ENCODE measurements at regions not wholly inside any gene's neighbourhood (a gene's known extent, or its start where the extent isn't known, plus 50 kb on each side); places are given as distances from the start of the nearest gene placed in this dataset.

DNA sequence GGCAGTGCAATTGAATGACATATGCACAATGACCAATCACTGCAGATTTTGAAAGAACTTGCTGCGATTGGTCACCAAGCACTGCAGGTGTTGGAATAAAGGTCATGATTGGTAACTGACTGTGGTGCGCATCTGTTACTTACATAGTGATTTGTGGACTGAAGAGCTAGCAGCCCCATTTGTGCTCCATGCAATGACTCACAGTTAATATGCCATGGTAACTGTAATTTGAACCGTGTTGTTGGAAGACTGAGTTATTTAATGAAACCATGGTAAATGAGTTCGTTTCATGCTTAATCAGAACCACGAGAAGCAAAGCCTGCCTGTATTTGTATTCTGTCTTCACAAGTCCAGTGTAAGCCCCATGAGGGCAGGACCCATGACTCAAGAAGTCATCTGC is 220.5 kb downstream of the TJP1 start:
- no peak for DNase-seq

DNA sequence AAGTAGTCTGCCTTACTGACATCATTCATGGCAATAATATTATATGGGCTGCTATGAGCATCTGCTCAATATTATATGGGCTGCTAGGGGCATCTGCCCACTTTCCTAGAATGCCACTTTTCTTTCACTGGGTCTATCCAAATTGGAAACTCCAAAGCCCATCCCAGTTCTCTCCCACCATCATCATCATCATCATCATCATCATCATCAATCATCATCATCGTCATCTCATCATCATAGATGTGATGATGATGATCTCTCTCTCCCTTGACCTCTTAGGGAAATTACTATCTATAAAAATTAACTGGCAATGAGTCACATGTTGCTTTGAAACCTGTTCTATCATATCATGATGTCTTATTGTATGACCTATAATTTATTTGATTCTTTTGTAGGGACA is 222.0 kb downstream of the TJP1 start:
- no peak for DNase-seq

DNA sequence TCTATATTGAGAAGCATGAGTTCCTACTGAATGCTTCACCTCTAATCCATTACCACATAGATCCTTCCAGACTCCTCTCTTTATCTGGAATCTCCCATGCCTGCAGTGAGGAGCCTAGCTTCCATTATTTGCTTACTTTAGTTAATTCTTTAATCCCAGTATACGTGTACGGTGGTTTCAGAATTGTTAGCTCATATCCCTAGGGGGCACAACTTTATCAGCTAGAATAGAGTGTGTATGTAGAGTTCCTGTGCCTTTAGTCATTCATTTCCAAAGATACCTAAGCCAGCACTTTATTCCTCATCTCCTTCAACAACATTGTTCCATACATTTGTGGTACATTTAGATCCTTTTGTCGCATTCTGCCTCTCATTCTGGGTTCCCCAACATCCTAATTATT is 226.0 kb downstream of the TJP1 start:
- DNase-seq = no peak

DNA sequence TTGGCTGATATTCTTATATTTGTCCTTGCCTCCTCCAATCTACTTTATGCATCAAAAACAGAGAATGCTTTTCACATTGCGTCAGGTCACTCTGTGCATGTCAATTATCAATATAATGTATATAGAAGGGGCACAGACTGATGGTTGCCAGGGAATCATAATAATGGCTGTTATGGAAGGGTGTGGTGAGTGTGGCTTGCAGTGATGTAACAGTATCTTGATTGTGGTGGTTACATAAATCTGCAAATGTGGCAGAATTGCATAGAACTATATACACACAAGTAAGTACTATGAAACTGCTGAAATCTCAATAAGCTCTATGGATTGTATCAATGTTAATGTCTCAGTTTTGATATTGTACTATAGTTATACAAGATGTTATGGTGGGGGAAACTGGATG is 228.6 kb downstream of the TJP1 start:
- no peak for DNase-seq

DNA sequence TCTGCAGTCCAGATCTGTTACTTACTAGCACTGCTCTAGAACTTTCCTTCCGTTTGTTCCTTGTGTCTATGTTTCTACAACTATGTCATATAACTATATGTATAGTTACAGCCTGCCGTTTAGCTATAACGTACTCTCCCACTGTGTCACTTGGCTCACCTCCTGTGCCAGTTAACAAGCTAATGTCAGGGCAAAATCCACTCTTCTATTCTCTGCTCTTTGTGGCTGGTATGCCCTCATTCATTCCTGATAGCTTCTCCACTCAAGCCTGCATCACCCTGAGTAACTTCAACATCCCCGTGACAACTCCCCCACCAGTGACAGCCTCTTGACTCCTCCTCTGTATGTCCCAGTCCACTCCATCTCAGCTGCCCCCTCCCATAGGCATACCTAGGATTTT is 229.2 kb downstream of the TJP1 start:
- no peak for DNase-seq

DNA sequence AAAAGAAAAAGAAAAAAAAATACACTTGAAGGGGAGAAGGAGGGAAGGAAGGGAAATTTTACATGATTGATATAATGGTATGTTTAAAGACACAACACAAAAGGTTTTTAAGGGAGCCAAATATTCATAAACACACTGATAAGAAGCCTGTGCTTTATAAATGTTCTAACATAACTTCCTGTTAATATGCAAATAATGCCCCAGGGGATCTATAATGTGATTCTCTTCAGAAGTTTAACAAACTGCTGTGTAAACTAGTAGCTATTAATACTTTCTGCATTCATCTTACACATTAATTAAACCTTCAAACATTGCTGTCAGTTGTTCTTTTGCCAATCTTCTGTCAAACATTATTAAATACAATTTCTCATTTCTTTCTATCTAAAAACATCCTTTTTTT is 231.6 kb downstream of the TJP1 start:
- no peak for DNase-seq

DNA sequence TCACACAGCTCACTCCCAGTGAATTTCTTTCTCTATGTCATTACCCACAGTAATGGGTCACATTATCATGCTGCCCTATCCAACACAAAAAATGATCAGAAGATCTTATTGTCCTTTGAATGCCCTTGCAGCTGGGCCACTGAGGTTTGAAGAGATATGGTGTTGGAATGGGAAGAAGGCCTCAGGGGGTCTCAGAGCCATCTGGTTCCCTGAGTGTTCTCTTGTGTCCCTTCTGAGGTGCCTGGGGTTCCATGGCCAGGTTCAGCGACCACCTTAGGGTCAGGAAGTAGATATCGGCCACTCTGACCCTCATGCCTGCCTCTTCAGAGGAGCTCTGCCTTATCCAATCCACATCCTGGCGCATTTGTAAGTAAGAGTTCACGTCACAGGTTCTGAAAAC is 232.3 kb downstream of the TJP1 start:
- DNase-seq = no peak

DNA sequence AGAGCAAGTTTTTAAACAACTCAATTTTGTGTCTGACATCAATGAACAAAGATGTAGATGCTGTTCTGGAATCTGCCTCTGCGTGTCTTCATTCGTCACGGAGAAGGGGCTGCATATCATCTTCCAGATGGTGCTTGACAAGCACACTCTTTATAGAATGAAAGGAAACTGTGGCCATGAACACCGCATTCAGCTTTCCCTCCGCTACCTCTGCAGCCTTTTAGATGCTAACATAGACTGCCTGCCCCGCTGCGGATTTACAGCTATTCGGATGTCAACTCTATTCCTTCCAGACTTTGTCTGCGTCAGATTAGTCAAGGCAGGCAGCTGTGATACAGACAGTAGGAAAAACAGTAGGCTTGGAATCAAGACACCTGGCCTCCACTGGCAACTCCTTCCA is 232.9 kb downstream of the TJP1 start:
- no peak for DNase-seq

DNA sequence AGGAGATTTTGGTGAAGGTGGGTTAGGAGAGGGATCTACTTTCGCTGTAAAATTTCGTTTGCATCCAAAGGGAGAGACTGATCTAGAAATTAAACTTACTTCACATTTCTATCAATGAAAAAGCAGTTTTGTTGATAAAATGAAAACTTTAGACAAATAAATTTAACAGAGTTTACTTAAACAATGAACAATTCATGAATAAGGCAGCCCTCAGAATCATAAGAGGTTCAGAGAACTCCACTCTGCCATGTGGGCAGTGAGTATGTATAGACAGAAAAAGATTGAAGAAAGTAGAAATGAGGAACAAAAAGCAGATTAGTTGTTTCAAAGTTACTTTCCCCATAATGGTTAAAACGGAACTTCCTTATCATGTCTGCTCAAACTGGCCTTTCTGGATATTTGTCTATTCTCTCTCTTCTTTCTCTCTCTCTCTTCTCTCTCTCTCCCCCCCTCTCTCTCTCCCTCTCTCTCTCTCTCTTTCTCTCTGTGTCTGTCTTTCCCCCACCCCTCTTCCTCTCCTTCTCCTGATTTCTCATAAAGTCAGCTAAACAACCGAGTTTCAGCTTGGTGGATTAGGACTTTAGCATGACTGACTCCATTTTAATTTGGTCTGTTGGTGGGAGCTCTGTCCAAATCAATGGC is 248.9 kb downstream of the TJP1 start:
- DNase-seq = no peak

DNA sequence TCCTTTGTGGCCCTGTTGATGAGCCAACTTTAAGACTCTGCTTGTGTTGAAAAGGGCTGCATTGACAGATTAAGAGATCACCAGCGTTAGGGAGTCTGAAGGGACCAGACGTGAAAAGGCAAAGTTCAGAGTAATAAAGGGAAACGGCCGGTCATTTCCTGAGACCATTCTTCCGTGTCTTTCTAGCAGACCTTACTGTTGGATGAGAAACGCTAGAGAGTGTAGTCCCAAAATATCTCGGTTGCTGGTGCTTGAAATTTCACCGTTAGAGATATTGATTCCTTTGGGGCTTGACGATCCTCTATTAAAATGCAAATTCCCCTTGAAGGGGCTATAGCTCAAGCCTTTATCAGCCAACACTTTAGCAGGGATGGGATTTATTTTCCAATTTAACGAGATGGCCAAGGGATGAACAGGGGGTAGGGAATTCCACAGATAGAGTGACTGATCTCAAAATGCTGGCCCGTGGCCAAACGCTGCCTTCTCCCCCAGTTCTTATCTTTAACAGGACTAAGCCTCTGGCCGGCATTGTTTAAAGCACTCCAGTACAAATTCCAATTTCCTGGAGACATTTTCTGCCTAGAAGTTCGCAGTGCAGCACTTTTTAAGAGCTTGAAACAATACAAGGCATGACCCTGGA is 250.4 kb downstream of the TJP1 start:
- no peak for DNase-seq

DNA sequence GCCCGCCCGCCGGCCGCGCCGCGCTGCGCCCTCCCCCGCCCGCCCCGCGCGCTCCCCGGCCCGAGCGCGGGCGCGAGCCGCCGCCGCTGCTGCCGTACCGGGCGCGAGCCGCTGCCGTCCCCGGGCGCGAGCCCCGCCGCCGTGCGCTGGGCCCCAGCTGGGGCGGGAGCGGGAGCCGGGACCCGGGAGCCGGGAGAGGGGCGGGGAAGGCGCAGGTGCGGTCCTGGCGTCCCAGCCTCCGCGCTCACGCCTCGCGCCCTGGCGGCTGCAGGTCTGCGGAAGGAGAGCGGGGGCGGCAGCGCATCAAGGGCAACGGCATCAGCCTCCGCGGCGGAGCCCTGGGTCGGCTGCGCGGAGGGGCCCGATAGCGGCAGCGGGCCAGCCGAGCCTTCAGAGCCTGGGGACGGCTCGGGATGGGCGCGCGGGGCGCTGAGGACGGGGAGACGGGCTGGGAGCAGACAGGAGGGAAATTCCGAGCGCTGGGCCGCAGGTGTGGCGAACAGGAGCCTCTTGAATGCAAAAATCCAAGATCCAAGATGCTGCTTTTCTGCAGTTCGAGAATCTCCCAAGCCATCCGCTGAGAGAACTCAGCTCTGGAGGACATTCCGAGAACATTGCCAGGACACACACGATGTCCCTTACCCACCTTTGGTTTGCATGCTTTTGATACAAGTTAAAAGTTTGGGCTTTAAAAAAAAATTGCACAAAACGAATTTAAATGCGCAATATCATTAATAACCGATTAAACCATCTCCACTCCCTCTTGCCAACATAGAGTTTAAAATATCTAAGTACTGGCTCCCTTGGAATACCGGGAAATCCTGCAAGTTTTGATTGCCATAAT is 251.1 kb downstream of the TJP1 start:
- DNase-seq = peak; percentile 23

DNA sequence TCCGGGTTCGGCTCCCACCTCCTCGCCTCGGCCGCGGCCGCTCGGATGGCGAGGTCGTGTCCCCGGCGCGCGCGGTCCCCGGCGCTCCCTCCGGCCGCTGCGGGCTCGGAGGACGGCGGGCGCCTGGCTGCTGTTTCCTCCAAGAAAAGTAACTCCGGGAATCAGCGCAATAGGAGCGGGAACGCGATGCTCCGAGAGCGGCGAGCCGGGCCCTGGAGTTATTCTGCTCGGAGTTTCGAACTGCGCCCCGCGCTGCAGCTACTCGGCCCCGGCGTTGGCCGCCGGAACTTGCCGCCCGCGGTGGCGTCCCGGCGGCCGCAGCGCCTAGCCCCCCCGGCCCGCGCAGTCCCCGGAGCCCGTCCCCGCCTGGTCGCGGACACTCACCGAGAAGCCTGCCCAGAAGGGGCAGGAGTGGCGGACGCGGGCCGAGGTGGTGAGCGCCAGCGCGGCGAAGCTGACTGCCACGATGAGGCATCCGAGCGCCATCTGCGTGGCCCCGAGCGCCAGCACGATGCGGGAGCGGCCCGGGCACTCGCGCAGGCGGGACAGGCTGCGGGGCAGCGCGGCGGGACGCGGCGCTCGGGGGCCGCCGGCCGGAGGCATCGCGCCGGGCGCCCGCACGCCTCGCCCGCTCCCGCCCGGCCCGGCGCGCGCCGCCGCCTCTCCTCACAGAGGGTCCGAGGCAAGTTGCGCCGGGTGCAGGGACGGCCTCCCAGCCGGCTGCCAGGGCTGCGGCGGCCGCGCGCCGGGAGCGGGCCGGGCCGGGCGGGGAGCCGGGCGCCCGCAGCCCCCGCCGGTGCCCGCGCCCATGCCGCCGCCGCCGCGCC is 251.9 kb downstream of the TJP1 start:
- no peak for DNase-seq

DNA sequence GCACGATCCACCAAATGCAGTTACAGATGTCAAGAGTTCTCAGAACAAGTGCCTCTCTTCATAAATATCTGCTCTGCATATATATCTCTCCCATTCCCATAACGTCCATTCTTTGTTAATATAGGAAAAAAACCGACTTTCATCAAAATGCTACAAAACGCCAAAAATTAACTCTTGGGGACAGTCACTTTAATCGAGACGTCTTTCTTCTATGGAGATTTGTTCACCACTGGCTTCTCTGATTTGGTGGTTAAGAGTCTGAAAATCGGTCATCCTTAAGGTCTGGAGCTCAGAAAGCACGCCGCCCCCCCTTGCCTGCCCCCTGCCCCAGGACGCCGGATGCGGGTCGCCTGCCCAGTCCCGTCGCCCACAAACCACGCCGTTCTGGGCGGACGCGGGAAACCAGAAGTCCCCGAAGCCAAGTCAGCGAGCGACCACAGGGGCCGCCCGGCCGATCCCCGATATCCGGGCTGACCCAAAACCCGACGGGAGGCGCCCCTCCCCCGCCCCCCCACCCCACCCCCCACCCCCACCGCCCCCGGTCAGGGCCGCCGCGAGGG is 252.7 kb downstream of the TJP1 start:
- no peak for DNase-seq

DNA sequence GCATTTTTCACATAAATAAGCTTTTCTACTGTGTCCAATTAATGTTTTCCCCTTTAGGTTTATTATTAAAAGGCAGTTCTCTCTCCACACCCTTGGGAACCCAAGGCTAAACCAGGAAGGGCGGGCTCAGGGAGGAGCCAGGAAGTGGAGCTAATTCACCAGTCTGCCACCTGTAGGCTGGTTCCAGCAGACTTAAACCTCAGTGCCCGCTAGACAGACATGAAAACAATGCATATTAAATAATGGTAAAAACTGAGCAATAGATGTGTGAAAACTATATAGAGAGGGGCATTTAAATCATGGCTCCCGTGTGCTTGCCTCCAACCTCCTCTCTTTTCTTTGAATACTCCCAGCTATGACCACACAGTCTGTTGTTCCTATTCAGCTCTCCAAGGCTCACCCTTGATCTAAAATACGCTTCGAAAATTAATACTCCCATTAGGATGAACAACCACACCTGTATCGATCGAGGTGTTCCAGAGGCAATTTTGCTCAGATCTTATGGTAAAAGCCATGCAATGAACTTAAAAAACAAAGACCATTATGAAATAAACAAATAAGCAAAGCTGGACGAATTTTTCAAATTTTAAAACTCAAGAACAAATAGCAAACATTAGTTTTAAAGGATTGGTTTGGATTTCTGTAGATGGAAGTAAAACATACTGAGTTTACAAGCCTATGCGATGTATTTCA is 253.3 kb downstream of the TJP1 start:
- DNase-seq = no peak

DNA sequence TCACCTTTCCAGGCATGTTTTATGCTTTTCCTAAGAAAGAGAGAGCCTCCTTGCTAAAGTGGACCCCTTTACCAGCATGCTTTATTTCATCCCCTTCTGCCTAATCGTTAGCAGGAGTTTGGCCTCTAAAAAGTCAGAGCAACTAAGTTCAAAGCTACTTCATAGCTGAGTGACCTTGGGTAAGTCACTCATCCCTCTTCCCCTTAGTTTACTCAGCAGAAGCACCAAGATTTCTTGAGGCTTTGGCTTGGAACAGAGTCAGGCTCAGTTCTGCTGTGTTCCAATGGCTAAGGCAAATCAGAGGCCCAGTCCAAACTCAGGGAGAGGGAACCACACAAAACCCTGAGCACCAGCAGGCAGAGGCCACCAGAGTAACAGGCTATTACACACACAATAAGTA is 254.9 kb downstream of the TJP1 start:
- no peak for DNase-seq

DNA sequence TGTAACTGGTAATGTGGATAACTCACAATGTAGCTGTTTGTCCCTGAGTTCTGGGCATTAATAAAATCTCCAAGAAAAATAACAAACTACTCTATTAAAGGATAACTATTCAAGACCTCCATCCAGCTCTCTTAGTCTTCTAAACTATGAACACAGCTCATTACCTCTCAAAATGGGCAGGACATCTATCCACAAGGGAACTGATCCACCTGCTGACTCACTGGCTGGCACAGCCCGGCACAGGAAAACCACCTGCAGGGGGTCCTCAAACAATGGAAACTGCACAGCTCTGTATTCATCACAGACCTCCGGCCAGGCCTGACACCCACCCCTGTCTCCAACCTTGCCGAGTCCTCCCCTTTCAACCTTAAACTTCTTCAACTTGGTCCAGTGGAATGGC is 255.4 kb downstream of the TJP1 start:
- no peak for DNase-seq

DNA sequence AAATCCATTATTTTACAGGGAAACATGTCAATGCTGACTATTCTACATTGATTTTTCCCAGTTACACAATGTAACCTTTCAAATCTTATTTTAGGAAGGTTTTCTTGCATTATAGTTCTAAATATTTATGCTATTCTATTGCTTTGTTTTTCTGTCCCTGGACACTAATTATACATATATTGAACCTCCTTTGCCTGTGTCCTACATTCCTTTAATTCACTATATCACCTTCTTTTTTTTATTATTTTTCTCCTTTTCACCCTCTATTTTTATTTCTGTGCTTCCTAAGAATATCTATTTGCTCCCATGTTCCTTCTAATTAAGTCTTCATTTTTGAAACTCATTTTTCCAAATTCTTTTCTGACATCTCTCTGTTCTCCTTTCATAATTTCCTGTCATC is 259.2 kb downstream of the TJP1 start:
- no peak for DNase-seq

DNA sequence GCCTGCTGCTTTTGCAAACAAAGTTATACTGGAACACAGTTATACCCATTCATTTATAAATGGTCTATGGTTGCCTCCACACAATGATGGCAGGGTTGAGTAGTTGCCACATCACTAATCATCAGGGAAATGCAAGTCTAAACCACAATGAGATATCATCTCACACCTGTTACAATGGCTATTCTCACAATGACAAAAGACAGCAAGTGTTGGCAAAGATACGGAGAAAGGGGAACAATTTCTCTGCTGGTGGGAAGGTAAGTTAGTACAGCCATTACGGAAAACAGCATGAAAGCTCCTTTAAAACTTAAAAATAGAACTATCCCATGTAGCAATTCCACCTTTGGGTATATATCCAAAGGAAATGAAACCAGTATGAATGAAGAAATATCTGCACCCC is 261.4 kb downstream of the TJP1 start:
- DNase-seq = no peak

DNA sequence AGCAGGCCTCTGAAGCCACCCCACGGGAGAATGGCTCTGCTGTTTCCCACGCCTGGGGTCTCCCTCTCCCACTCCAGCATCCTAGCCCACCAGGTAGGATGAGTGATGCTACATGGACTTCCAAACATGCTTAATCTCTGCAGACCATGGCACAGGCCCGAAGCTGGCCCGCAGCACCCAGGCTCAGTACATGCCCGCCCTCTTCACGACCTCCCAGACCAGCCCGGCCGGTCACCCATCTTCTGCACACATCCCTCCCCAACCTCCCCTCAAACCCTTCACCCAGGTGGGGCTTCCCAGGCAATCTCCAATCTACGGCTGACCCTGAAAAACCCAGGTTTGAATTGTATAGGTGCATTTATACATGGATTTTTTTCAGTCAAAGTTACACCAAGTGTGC is 264.0 kb downstream of the TJP1 start:
- no peak for DNase-seq

DNA sequence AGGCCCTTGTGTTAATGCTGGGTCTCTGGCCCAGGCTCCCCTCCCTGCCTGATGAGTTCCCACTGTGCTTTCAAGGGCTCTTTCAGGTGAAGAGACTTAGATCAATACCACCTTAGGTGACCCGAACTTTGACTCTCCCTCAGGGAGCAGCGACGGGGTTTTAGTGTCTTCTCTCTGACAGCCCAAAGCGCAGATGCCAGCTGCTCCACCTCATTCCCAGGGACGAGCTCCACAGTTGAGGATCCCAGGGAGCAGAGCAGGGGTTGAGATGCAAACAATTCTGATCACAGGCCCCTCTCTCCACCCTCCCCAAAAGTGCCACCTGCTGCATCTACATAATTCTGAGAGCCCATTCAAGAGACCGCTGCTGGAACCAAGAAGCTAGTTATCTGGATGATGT is 265.1 kb downstream of the TJP1 start:
- DNase-seq = no peak

DNA sequence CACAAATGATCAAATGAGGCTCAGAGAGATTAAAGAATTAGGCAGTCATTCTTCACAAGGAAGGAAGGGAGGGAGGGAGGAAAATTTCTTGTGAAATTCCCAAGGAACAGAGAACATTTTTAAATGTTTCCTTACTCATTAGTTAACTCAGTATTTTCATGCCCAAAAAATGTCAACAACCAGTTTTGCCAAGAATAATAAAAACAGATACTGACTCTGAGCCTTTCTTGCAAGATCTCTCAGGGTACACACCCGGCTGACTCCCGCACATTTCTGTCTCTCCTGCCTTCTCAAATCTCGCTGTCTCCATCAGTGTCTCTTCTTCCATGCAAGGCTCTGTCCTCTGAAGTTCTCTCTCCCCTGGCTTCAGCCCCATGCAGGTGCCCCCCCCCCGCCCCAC is 265.9 kb downstream of the TJP1 start:
- no peak for DNase-seq

DNA sequence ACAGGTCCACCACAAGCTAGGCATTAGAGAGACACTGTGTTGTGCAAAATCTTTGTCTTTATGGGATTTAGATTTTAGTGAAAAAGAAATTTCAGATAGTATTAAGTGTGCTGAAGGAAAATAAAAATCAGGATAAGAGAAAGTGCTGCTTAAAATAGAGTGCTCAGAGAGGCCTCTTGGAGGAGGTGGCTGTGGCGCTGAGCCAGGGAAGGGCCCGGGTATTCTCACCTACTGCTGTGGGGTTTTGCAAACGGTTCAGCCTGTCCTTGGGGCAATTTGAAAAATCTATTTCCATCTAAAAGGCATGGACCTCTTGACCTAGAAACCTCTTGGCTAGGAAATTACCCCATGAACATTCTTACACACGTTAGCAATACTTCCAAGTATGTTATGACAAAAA is 267.7 kb downstream of the TJP1 start:
- no peak for DNase-seq
